GM18507 (cell line): ENCODE measurements at regions not wholly inside any gene's neighbourhood (a gene's known extent, or its start where the extent isn't known, plus 50 kb on each side); places are given as distances from the start of the nearest gene placed in this dataset.

Experiments
- DNase-seq: peaks from one replicate; pipeline ENCODE4 v3.0.0; 2011; ENCODE audit warnings: low read depth; ENCODE audit not compliant: insufficient read length; ENCODE audit errors: extremely low spot score
- FAIRE-seq: peaks from 2 replicates; lab custom pipeline; 2011; peaks lifted over from hg19 to GRCh38; lab: Jason Lieb, UNC

DNA sequence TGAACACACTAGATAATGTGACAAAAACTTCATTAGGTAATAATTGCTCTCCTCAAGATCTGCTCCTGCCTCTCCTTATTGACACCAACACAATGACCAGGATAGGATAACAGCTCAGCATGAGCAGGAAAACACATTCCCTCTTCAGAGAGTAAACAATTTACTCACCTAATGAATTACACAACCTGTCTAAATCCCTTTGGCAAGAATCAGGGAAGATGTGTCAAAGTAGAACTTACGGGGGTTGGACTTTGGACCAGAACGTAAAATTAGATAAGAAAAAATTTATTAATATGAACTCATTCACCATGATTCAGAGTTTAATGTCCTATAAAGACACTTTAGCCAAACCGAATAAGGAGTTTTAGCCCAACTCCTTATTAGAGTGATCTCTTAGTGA lies 512.2 kb downstream of the SATB2 start:
- DNase-seq (no peak), FAIRE-seq (no peak)

DNA sequence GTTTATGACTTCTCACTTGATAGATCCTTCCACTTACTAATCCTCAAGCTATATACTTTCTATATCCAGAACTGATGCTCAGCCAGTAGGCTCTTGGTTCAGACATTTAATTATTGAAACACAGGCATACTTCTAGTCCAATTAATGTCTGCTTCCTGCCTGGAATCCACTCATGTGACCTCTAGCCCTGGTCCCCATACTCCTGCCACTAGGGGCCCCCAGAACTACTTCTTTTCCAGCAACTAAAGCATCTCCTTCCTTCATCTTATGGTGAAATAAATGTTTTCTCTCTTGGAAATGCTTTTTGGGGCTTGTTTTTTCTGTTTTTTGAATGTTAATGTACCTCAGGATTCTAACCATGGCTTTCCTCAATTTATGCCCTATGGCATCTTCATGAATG lies 527.6 kb downstream of the SATB2 start:
- no peak for FAIRE-seq
- DNase-seq: no peak

DNA sequence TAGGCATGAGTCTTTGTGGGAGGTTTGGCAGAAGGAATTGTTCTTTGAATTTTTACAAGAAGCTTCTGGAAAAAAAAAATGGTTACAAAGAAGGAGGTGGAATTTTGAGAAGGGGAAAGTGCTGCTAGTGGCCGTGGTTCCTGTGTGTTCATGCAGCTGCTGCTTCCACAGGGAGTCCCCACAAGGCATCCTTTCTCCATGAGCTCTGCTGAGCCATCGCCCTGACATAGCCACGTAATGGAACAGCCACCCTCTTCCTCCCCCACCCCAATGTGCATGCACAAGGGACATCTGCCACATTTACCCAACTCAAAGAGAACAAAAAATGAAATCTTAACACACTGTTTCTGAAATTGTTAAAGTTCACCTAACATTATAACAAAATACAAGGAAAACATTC lies 529.7 kb downstream of the SATB2 start:
- no peak for DNase-seq
- FAIRE-seq: no peak

DNA sequence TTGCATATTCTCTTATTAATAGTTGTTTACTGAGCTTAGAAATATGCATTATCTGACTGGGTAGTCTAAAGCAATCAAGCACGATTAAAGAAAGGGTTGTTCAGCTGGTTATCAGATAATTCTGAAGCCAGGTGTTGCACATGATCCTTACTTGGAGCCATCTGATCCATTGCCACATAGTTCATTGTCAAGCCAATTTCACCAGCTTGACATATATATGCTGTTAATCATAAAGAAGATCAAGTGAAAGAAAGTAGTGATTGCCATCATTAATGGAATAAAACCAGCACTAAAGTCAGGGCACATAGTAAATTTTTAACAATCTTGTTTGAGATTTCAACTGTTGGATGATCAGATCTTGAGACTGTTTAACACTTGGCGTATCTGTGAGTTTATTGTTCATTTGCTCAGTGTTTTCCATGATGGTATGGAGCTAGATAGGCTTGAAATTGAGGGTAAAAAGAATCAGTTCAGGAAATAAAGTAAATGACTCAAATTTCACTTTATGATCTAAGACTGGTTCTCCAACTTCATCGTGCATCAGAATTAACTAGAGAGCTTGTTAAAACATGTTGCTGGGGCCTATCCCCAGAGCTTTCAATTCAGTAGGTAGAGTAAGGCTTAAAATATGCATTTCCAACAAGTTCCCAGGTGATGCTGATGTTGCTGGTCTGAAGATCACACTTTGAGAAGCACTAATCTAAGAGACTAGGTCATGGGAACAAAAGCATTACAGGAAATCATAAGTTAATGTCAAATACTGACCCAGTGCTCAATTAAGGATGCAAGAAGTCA lies 539.6 kb downstream of the SATB2 start:
- DNase-seq: no peak
- no peak for FAIRE-seq

DNA sequence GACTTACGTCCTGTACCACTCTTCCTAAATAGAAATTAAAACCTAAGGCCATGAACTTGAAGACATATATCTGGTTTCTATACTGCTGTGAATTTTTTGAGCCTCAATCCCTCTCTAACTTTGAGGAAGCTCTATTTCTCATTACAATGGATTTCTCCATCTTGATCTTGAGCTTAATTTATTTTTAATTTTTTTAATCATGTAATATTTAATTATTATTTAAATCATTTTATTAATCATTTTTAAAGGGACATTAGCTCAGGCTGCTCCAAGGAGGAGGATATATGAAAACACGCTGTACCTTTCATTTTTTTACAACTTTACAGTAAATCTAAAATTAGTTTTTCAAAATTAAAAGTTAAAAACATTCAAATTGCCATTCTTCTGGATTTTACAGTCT lies 540.5 kb downstream of the SATB2 start:
- FAIRE-seq (no peak), DNase-seq (no peak)

DNA sequence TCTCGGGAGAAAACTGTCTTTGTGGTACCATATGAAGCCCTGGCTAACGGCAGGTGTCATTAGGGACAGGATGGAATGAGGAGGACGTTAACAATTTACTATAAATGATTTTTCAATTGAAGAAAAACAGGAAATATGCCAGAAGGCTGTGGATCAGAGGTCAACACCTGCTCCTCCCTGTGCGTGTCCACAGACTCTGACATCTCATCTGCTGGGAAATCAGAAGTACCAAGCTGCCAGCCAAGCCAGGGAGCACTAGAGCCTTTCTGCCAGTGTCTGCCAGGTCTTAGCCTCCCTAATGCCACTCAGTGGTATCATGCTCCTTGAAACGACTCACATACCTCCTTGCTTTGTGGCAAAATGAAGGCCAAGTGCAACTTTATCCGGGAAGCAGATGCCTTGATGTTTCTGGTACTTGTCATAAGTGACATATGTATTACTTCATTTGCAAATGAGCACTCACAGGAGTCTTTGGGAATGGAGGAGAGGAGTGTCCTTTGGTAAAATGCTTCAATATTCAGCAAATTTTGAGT lies 541.1 kb downstream of the SATB2 start:
- DNase-seq: no peak
- no peak for FAIRE-seq

DNA sequence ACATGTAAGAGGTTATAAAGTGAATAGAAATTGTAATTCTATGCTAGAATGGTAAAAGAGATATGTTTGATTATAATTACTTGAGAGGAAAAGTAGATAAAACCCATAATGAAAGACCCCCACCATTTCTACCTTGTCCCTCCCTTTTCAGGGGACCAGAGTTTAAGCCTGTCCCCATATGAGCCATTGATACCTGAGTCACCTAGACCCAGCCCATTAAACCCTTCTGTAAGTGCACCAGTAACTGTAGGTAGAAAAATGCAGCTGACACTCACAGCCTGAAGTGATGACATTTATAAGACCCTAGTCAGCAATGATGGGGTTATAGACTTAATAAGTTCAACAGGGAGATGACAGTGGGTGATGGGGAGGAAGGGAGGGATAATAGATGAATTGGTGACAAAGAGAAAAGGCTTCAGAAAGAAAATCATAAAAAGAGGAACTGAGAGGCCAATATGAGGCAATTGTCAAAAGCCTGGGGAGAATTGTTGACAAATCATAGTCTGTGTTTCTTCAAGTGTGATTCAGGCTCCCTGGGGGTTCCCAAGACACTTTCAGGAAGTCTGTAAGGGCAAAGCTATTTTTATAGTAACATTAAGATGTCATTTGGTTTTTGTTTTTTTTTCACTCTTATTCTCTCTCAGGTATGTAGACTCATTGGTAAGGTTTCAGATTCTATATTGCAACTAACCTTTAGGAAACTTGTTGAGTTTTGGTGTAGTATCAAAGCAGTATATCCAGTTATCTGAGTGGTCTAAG lies 544.2 kb downstream of the SATB2 start:
- FAIRE-seq: peak; percentile 95
- peak; percentile 37 for DNase-seq

DNA sequence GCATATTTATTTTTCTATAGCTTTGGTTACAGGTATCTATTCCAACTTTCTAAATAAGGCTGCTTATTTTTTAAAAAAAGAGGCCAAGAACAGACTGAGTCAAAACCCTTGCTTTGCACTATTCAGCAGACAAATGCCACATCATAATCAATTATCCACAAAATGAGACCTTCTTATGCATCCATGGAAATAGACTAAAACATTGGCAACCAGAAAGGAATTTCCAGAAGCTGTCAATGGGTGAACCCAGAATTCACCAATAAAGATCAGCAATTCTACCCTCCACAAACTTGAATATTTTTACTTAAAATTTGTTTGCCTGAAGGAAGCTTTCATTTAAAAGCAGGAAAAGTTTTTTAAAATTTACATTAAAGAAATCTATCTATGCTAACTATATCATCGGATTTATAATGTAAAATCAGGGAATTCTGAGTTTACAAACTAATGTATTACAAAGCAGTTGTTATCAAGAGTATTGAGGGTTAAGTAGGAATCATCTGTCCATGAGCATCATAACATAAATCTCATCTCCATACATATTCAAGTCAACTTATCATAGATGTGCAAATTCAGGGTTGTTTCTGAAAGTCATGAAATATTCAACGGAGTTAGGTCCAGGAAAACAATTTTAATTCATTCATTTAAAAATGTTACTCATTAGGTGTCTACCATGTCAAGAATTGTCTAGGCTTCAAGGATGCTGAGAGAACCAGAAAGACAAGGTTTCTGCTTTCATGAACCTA lies 548.0 kb downstream of the SATB2 start:
- FAIRE-seq (no peak), DNase-seq (no peak)

DNA sequence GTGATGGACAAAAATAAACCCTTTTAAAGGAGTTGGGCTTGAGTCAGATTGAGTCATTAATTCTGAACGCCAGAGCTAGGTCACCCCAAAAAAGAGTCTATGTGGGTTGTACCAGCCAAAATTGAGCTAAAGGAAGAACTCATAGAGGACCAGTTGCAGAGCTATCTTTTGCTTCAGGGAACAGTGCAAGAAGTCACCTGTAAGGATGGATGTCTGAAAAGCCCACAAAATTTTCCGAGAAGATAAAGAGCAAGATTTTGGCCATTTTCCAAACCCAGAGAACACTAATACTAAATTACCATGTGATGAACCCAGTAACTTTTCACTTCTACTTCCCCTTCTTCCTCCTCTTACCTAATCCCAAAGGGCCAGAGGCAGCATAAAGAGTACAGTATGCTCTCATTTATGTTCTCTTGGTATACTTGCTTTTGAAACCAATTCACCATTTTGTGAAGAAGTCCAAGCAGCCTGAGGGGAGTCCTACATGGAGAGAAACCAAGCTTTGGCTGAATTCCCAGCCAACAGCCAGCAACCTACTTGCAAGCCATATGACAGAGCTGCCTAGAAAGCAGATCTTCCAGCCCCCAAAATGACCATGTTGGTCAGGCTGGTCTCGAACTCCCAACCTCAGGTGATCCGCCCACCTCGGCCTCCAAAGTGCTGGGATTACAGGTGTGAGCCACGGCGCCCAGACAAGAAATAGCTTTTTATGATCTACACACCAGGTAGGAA lies 551.7 kb downstream of the SATB2 start:
- FAIRE-seq (no peak), DNase-seq (no peak)

DNA sequence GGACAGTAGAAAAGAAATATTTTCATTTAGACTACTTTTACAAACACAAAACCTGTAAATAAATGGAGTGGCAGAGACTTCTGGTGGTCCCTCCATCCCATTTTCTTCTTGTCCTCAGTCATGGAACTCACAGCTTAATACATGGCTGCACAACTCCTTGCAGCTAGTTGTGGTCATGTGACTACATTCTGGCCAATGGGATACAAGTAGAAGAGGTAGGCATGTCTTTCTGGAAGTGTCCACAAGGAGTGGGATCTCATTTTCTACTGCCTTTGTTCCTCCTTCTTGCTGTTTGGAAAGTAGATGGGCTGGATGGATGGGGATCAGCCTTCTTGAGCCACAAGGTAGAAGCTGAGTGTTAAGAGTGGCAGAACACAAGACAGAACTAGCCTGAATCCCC lies 555.8 kb downstream of the SATB2 start:
- DNase-seq (no peak), FAIRE-seq (no peak)

DNA sequence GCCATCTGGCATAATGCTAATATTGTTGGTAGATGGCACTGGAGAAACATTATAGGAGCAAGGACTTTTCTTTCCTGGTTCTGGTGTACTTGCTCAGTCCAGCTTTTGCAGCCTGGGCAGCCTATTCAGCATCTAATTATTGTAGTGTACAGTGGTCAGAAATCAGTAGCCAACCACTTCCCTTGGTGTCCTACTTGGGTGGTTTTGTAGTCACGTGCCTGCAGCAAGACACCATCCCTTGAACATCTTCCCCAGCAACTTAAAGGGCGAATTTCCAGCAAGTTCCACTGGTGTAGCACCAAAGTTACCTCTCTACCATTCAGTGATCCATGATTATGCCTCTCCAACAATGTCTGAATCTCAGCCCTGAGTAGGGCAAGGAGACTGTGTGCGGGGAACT lies 557.6 kb downstream of the SATB2 start:
- FAIRE-seq (no peak), DNase-seq (no peak)

DNA sequence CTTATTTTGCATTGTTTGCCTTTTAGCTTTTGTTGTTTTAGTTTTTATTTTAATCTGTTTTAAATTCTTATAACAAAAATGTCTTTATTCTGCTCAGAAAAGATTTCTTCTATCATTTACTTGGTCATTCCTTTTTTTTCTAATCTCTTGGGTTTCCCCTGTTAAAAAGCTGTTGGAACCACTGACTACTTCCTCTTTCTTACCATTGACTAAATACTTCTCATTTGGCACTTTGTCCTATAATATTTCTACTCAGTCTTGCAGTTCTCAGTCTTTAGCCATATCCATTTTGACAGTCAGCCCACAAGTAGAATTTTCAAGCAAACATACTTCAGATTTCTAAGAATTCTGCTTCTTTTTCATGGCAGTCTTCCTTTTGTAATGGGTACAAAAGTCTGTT lies 567.2 kb downstream of the SATB2 start:
- FAIRE-seq: no peak
- no peak for DNase-seq

DNA sequence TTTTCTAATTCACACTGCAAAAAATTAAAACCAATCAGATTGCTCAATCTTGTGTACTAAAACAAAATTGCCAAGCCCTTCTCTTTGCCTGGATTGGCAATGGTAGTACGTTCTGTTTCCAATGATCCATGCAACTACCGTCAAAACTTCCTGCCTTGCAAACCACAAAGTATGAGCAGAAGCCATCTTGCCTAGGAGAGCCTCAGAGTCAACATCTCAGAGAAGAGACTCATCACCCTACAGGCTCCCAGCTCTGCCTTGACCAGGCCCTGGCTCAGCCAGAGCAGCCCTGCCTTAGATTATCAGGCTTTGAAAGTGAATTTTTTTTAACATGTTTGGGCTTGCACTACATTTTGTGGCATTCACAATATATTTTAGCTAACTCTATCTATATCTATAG lies 574.1 kb downstream of the SATB2 start:
- FAIRE-seq: no peak
- no peak for DNase-seq

DNA sequence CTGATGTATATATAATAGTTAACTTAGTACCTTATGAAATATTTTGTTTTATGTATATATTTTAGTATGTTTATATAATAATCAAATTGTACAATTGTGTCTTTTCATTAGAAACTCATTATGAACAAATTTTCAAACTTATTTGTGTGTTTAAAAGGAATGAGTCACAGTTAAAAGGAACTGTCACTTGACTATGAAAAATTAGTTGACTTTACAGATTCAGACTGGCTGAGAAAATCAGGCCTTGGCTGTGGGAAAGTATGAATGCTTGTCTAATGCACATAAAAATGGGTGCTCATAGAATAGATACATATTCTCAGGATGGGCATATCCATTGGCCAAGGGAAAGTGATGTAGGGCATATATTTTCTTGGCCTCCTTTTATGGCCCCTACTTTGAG lies 576.8 kb downstream of the SATB2 start:
- no peak for FAIRE-seq
- DNase-seq: no peak

DNA sequence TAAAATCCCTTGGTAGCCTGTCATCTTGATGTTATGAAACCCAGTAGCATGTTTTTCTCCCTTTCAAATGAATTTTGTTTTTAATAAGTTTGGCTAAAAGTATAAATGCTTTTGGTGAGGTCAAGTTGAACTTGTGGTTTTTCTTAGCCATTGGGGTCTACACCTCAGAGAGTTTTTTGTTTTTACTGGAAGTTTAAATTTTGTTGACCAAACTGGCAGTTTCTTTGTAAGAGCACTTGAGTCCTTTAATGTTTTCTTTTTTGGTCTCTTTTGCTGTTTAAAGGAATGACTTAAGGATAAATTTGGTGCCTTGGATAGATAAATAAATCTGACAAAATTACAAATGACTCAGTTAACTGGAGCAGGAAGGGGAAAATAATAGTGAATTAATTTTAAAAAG lies 577.3 kb downstream of the SATB2 start:
- FAIRE-seq: no peak
- no peak for DNase-seq

DNA sequence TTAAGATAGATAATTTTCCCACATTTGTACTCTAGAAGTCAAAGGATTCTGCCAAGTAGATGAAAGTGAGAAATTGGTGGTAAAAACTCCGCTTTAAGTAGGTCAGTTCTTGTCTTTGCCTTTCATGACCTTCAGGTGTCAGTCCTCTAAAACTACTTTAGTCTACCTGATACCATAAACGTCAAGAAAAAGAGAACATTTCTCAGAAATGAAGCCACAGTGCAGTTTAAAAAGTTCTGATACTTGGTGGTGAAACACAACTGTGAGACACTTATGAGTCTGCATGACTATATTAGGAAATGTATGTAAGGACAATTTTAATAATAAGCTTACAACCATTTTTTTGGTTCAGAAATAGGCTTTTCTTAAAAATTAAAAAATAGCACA lies 583.3 kb downstream of the SATB2 start:
- no peak for DNase-seq
- FAIRE-seq: no peak

DNA sequence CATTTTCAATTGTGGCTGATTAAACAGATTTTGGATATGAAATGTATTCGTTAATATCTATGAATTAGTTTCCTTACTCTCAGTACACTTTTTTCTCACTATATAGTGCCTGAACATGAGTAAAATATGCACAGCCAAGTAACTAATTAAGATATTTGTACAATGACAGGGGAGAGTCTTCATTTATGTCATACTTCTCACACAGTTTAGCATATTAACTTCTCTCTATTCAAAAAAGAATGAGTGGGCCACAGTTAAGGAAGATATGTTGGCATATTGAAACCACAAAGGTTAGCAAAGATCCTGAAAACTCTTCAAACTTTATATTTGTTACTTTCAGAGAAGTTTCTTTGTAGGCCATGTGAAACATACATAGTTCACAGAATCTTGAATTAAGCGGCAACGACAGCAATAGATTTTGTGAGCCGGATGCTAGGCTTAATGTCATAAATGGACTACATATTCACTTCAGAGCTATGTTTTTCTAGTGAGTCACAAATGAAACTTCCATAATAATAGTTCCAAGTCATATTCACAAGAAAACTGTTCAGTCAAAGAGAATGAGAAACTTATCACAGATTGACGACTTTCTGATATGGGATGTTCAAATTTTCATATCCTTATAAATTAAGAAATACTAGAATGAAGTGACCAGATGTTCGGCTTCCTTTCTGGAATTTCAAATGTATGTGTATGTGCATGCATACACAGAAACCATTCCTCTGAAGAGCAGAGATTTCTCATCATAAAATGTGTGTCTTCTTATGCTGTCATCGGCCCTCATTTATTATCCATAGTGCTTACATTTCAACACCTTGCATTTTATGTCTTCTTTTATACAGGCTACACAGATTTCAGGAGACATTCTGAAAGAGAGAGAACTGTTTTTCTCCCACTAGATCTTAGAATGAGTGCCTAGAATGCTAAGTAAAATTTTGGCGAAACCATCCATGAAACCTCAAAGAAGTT lies 584.0 kb downstream of the SATB2 start:
- DNase-seq: no peak
- no peak for FAIRE-seq

DNA sequence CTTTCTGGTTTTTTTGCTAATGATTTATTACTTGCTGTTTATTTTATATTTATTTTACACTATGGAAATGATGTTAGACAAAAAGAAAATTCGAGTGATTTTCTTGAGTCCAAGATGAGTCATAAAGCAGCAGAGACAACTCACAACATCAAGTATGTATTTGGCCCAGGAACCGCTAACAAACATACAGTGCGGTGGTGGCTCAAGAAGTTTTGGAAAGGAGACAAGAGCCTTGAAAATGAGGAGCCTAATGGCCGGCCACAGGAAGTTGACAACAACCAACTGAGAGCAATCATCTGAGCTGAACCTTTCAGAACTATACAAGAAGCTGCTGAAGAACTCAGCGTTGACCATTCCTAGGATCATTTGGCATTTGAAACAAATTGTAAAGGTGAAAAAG lies 594.1 kb downstream of the SATB2 start:
- FAIRE-seq (no peak), DNase-seq (no peak)

DNA sequence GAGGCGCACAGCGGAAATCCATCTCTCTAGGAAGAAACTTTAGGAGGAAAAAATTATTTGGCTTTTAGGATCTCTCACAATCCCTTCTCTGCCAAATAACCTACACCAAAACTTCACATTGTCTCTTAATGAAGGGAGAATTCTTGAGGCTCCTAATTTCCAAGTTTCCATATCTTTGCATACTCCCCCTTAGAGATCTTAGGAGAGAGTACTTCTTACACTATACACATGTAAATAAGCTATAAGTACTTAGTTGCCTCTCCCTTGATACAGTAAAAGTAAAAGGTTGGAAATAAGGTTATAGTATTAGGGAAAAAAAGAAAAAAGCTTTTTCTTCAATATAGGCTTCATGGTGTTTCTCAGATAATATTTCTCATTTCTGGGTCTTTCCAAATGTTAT lies 596.7 kb downstream of the SATB2 start:
- no peak for FAIRE-seq
- no peak for DNase-seq
